Suppressor macrophage (primary cell): ENCODE measurements at regions not wholly inside any gene's neighbourhood (a gene's known extent, or its start where the extent isn't known, plus 50 kb on each side); places are given as distances from the start of the nearest gene placed in this dataset.

Experiments used
- DNase-seq, 4 experiments: peaks; one replicate each; pipeline ENCODE4 v3.0.0-alpha.2; 2020 to 2022

- DNase-seq, result no peak
Observed at GRCh38 chr13:75050419-75051046, 431.4 kb downstream of the TBC1D4 start.

- no peak for DNase-seq
Observed at GRCh38 chr13:75049735-75050335, 432.1 kb downstream of the TBC1D4 start.

- DNase-seq, result no peak
Observed at GRCh38 chr13:75042807-75043206, 439.2 kb downstream of the TBC1D4 start.

- no peak for DNase-seq
Observed at GRCh38 chr13:75038393-75039113, 443.4 kb downstream of the TBC1D4 start.

- no peak for DNase-seq
Observed at GRCh38 chr13:75025956-75026355, 456.0 kb downstream of the TBC1D4 start.

- no peak for DNase-seq
Observed at GRCh38 chr13:75024602-75025001, 457.4 kb downstream of the TBC1D4 start.

GRCh38 chr13:75023609-75024008 lies 458.4 kb downstream of the TBC1D4 start:
- DNase-seq, result no peak

GRCh38 chr13:75021151-75021550 lies 460.8 kb downstream of the TBC1D4 start:
- DNase-seq, result no peak

GRCh38 chr13:75016225-75016624 lies 465.7 kb downstream of the TBC1D4 start:
- DNase-seq, result no peak

- no peak for DNase-seq
Observed at GRCh38 chr13:75013818-75014217, 468.2 kb downstream of the TBC1D4 start.

GRCh38 chr13:75010941-75011340 lies 471.0 kb downstream of the TBC1D4 start:
- no peak for DNase-seq

- DNase-seq, result no peak
Observed at GRCh38 chr13:75008926-75009325, 473.0 kb downstream of the TBC1D4 start.

- DNase-seq, result no peak
Observed at GRCh38 chr13:74990992-74991391, 491.0 kb downstream of the TBC1D4 start.

- DNase-seq, result no peak
Observed at GRCh38 chr13:74987124-74987690, 494.8 kb downstream of the TBC1D4 start.

- DNase-seq, result no peak
Observed at GRCh38 chr13:74986609-74987008, 495.4 kb downstream of the TBC1D4 start.

- DNase-seq, result no peak
Observed at GRCh38 chr13:74979703-74980102, 502.3 kb downstream of the TBC1D4 start.

- DNase-seq, result no peak
Observed at GRCh38 chr13:74978591-74978990, 503.4 kb downstream of the TBC1D4 start.

GRCh38 chr13:74977498-74977897 lies 504.5 kb downstream of the TBC1D4 start:
- no peak for DNase-seq

- no peak for DNase-seq
Observed at GRCh38 chr13:74975111-74975510, 506.9 kb downstream of the TBC1D4 start.

- DNase-seq, result no peak
Observed at GRCh38 chr13:74973935-74974879, 507.8 kb downstream of the TBC1D4 start.

- no peak for DNase-seq
Observed at GRCh38 chr13:74969419-74969818, 512.5 kb downstream of the TBC1D4 start.

GRCh38 chr13:74966814-74967424 lies 515.0 kb downstream of the TBC1D4 start:
- DNase-seq, result no peak
